NCI-H2227 (cell line): ENCODE measurements at regions not wholly inside any gene's neighbourhood (a gene's known extent, or its start where the extent isn't known, plus 50 kb on each side); places are given as distances from the start of the nearest gene placed in this dataset.
A peak's percentile ranks its signal among the peaks of the same experiment; 100 is the strongest.

Experiments used
- DNase-seq: peaks from one replicate; lab custom pipeline; 2025; ENCODE audit not compliant: unreplicated experiment; lab: John Stamatoyannopoulos, UW

DNA sequence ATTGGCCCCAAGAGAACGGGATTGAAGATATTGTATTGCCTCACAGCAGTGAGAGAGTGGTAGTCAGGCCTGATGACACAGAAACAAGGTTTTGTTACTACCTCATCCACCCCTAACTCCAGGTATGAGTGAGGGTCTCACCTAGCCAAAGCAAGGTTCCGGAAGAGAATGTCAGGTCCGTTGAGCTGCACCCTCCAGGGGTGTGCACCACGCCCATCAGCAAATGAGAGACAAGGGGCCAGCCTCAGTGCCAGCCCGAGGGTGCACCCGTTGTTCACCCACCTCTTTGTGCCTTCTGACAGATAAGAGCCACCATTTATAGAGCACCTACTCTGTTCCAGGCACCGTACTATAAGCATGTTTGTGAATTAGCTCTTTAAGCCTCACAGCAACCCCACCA is 121.9 kb upstream of the IPO9 start:
- no peak for DNase-seq

DNA sequence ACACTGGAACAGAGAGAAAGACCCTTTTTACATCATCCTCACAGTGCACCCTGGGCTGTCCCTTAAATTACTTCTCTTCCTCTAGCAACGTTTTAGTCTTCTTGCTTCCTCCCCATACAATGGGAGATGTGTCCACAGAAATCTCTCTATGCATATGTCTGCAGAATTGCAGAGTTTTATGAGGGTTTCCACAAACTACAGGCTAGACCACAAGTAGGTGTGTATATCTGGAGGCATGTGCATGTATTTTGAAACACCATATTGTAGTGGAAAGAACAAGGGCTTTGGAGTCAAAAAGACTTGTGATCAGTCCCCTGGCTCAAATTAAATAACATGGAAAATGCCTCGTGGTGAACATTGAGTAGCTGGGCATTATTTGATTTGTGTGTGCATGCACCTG is 121.3 kb upstream of the IPO9 start:
- no peak for DNase-seq

DNA sequence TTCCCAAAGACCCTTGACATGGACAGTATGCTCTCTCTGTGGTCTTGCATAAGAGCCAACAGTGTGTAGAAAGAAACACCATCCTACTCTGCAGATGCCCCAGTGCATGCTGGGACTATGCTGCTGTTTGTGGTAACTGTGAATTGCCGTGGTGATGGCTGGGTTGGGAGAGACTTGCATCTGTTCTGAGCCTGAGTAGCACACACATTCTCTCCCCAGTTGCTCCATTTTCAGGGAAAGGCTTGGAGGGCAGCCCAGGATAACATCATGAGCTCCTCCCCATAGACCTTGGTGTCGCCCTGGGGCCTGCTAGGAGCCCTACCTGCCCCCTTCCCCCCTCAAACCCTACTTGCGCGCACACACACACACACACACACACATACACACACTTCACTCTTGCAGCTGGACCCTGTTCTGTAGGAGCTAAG is 120.9 kb upstream of the IPO9 start:
- DNase-seq = peak; percentile 45

DNA sequence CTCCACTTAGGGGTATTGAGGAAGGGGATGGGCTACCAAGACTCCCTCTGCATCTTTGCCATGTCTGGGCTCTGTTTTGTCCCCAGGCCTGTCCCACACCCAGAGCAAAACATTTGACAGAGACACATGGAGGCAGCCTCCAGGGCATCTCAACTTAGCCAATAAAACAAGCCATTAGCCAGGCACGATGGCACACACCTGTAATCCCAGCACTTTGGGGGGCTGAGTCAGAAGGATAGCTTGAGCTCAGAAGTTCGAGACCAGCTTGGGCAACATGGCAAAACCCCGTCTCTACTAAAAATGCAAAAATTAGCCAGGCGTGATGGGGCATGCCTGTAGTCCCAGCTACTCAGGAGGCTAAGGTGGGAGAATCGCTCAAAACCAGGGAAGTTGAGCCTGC is 120.3 kb upstream of the IPO9 start:
- DNase-seq = no peak

DNA sequence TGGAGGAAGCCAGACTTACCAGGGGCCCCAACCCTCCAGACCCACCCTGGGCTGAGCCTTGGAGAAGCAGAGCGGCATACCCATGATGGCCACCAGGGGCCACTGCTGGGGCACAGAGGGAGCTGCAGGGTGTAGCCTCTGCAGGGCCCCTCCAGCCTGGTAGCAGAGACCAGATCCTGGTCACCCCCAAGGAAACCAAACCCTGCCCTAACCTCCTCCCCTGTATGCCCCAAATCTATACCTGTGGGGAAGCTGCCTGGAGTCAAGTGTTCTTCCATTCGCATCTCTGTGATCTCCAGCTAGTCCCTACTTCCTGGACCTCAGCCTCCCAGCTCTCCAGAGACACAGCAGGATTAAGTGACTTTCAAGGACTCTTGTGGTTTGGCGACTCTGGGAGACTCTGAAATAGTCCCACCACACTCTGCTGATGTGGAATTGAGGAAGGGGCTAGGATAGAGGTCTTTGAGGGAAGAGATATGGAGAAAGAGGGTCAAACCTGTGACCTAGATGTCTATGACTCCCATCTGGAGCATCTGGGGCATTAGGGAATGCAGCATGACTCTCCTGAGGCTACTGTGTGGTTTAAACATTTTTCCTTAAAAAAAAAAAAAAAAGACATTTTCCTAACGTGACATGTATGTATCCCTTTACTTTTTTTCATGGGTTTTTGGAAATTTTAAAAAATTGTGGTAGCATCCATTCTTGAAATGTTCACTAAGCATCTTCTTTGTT is 119.2 kb upstream of the IPO9 start:
- peak; percentile 70 for DNase-seq

DNA sequence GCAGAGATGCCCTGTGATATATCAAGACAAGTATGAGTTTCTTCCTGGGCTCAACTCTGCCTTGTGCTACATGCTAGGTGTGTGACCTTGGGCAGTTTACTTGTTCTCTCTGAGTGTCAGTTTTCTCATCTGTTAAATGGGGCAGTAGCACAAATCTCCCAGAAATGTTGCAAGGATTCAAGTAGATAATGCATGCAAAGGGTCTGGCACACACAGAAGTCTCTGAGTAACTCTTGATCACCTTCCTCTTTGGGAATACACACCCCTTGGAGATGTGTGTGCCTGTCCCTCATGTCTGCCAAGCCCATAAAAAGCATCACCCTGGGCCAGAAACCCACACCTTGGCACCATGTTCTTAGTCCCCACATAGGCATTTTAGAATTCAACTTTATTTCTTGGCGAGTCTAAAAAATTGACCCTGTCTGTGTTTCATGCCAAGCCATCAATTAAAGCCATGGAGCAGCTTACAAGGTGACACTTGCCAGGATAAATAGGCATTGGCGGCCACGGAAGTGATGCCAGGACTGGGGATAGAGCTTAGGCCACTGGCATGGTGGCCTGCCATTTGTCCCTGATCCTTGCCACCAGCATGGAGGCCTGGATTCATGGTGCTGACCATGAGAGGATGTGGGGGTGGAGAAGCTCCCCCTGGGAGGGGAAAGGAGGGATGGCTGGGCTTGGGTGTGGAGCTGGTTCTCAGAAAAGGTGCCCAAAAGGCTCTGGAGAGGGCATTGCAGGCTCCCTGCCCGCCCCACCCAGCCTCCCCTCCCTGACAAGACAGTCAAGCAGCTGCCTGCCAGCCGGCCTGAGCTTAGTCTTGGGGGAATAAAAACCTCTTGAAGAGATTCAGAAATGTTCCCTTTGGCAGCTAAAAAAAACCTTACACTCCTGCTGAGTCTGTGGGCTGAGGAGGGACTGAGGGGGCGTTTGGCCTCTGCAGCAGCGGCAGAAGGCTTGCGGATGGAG is 118.0 kb upstream of the IPO9 start:
- no peak for DNase-seq

DNA sequence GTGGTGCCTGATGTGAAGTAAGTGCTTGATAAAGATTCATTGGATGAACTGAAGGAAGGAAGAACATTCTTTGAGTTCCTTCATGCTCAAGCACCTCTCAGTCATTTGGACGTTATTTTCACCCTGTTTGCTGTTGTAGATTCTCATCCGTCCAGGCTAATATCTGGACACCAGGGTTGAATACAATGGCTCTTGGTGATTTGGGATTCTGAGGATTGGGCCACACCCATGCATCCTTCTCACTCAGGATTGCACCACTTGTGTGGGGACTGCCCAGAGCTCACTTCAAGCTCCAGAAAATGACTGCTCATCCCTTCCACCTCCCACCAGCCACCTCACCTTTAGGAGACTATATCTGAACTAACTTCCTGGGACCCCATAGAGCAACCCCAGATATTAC is 117.1 kb upstream of the IPO9 start:
- no peak for DNase-seq

DNA sequence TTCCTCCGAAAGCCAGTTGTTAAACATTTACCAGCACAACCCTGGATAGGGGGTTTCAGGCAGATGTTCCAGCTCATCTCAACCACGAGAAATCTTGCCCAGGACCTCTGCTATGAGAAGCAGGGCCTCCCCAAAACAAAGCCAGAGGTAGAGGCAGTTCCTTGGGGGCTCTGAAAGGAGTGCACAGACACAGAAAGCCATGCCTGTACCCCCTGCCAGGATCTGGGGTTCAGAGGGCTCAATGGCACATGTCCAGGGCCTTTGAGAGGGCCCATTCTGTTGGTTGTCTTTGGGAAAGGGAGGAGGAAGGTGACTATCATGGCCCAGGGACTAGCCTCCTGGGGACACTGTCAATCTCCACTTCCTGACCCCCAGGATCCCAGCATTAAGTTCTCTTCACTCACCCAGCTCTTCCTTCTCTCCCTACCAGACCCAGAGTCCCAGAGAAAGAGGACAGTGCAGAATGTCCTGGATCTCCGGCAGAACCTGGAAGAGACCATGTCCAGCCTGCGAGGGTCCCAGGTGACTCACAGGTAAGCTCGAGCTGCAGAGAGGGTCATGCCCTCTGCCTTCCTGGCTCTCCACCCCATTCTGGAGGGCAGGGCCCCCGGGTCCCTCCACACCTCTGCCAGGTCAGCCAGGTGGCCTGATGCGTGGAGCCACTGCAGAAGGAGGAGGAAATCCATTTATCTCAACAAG is 116.4 kb upstream of the IPO9 start:
- no peak for DNase-seq

DNA sequence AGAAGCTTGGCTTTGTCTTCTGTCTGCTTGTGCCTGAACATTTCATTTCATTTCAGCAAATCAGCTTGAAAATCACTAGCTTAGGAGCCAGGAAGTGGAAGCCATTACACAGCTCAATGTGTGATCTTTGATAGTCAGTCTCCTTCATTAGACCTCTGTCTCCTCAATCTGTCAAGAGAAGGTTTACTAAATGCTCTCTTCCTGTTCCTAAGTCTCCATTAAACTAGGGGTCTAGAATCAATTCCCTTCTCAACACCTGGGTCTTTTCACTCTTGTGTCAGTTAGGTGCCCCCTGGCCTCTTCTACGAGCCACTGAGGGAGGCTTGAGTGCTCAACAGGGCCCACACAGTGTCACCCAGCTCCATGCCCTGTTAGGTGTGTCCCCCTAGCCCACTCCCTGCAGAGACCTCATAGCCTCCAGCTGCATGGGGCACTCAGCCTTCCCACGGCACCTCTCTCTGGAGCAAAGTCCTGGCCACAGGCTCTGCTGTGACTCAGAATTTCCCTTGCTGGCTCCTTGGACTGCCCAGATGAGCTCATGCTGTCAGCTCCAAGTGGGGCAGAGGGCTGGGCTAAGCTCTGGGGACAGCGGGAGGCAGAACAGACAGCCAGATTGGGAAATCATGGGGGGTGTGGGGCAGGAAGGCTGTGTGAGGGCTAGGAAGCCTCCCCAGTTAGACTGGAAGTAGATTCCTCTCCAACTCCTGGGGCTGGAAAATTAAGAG is 115.7 kb upstream of the IPO9 start:
- DNase-seq = no peak

DNA sequence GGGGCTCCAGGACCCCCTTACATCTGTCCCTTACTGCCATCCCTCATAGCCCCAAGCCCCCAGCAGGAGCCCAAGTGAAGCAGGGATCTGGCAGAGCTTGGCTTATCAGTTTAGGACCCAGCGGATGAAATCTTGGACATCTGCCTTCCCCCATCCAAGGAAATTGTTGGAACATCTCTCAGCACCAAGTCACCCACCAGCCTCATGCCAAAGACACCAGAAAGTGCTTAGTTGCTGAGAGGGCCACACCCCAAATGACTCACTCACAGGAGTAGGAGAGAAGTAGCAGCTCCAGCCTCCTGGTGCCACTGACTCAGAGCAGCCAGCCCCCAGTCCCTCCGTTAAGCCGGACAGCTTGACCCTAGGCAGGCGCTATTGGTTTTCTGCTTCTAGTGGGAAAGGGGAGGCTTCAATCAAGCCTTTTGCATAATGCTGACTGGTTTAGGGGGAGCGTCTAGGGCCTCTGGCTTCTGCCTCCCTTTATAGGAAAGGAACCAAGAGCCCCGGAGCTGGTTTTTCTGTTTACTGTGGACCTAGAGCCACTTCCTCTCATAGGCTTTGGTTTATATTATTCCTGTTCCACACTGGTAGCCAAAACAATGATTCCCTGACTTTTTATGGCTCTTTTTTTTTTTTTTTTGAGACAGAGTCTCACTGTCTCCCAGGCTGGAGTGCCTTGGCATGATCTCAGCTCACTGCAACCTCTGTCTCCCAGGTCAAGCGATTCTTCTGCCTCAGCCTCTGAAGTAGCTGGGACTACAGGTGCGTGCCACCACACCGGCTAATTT is 114.2 kb upstream of the IPO9 start:
- no peak for DNase-seq

DNA sequence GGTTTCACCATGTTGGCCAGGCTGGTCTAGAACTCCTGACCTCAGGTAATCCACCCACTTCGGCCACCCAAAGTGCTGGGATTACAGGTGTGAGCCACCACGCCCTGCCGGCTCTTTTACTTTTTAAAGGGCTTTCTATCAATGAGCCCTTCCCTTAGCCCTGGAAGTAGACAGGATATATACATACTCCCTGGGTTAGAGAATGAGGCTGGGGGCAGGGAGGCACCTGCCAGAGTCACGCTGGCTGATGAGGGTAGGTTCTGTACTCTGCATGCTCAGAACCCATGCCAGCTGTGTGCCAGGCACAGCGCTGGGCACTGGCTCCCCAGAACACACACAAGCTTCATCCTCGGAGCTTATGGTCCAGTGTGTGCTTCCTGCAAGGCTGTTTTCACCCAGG is 113.6 kb upstream of the IPO9 start:
- DNase-seq = no peak

DNA sequence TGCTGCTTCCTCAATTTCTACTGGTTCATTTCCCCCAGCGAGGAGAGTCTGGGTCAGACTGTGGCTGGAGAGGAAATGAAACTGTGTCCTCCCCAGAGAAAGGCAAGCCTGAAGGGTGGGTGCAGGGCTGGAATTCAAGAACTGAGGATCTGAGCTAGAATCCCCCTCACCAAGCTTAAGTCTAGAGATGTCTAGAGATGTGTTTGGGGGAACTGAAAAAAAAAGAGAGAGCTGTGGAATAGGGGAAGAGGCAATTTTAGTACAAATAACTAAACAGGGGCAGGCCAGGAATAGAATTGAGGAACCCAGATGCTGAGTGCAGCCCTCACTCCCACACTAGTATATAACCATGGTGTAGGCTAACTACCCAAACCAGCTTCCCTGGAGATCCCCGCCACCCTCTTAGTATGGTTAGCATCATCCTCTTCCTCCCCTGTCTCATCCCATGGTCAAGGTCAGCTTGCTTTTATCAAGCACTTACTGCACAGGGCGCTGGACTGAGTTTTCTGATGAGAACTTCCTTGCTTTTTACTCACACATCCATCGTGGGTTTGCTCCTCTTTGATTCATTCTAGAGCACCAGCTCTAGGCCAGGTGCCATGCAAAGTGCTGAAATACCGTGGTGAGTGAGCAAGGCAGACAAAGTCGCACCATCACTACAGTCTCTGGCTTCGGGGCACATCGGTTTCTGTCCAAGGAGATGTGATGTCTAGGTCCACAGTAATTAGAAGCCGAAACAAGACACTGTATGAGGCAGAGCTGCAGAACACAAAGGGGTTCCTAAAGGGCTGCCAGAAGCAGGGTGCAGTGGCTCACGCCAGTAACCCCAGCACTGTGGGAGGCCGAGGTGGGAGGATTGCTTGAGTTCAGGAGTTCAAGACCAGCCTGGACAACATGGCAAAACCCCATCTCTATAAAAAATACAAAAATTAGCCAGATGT is 112.9 kb upstream of the IPO9 start:
- DNase-seq = no peak

DNA sequence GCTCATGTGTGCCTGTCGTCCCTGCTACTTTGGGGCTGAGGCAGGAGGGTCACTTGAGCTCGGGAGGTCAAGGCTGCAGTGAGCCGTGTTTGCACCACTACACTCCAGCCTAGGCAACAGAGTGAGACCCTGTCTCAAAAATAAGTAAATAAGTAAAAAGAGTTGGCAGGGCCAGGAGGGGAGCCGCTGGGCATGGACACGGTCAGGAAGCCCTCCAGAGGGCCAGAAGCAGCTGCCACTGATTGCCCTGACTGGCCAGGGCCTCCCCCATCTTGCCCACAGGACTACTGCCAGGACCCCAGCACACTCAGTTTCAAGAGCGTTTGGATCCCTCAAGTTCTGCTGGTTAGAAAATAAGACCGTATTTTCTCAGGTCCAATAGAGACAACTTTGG is 112.2 kb upstream of the IPO9 start:
- DNase-seq = no peak

DNA sequence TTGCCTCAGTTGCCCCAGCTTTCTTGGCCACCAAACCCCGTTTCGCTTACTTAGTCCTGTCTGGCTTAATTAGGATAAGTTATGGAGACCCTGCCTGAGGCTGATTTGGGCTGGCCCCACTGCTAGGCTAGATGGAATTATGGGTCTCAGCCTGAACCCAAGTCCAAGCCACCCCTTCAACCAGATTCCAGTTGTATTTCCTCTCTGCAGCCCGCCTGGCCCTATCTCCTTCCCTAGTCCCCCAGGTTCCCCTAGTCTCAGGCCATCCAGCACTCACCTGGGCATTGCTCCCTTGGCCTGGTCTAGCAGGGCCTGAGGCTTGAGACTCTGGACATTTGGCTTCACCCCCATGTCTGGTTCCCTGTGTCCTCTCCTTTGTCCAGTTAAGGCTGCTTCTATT is 111.7 kb upstream of the IPO9 start:
- DNase-seq = no peak

DNA sequence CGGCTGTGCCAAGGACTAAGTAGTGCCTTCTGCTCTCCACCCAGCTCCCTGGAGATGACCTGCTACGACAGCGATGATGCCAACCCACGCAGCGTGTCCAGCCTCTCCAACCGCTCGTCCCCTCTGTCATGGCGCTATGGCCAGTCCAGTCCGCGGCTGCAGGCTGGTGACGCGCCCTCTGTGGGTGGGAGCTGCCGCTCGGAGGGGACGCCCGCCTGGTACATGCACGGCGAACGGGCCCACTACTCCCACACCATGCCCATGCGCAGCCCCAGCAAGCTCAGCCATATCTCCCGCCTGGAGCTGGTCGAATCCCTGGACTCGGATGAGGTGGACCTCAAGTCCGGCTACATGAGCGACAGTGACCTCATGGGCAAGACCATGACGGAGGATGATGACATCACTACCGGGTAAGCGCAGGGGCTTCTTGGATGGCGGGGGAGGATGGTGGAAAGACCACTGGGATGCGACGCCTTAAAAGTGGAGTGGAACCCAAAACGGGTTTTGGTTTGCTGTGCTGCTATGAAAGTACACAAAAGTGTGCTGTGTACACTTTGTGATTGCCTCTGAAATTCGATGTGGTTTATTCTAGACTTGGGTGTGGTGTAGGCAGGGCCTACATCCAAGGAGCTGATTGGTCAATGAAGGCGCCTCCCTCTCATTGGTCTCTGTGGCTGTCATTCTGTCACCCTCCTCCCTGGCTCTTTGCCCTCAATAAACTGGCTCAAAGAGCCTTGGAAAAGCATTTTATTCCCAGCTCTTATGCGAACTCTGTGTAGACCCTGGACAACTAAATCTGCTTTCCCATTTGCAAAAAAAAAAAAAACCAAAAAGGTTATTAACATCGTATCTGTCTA is 110.4 kb upstream of the IPO9 start:
- DNase-seq = no peak

DNA sequence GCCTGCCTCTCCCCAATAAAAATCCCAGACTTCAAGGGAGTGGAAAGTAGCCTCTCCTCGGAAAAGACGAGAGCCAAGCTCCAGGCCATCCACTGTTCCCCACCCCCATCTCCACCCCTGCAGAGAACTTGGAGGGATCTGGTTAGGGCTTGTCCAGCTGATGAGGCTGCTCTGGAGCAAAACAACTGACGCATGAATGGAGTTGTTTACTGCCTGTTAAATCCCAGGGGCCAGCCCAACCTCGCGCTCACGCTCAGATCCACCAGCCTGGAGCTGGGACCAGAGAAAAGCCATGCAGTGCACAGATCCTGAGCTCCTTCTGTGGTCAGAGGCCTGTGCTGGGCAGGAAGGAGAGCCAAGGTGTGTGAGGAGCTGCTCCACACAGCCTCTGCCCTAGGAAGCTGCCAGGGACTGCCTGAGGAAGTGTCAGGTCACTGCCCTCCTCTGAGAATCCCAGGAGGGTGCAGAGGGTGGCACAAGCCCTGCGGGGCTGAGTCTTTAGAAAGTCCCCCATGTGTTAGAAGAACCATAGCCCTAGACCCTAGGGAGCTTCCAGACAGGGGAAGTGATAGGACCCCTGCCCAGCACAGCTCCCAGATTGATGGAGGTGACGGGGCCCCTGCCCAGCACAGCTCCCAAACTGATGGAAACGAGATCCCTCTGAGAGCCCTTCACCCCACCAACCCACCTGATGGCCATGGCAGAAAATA is 109.0 kb upstream of the IPO9 start:
- peak; percentile 57 for DNase-seq

DNA sequence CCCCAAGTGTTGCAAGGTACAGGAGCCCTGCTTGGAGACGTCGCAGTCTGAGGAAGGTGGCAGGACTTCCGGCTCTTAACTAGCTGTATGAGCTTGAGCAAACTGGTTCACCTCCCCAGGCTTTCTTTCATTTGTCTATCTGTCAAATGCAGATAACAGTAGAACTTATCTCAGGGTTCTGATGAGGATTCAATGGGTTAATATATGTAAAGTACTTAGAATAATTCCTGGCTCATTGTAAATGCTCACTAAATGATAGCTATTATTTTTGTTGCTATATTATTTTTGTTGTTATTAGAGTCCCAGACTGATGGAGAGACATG is 108.5 kb upstream of the IPO9 start:
- no peak for DNase-seq
